Subcutaneous abdominal adipose tissue (tissue), 5 donors: ENCODE measurements at regions not wholly inside any gene's neighbourhood (a gene's known extent, or its start where the extent isn't known, plus 50 kb on each side); places are given as distances from the start of the nearest gene placed in this dataset.
A peak's percentile ranks its signal among the peaks of the same experiment; 100 is the strongest.

Source experiments
- H3K27ac ChIP-seq: one replicate; pipeline ENCODE4 v1.7.0; 2013; ENCODE audit warnings: low read depth, mild to moderate bottlenecking, inconsistent platforms, low read length, moderate library complexity
- H3K27me3 ChIP-seq, 5 donors: one replicate each; pipeline ENCODE4 v1.7.0; 2013; ENCODE audit warnings: low read length in 5 of 5, inconsistent platforms in 1 of 5; ENCODE audit not compliant: control insufficient read depth in 5 of 5, insufficient read depth in 4 of 5
- H3K36me3 ChIP-seq, 5 donors: one replicate each; pipeline ENCODE4 v1.7.0; 2013; ENCODE audit warnings: low read length in 5 of 5; ENCODE audit not compliant: control insufficient read depth in 5 of 5, insufficient read depth in 5 of 5
- H3K4me1 ChIP-seq, 5 donors: one replicate each; pipeline ENCODE4 v1.7.0; 2013; ENCODE audit warnings: low read length in 5 of 5, mild to moderate bottlenecking in 3 of 5, moderate library complexity in 1 of 5; ENCODE audit not compliant: control insufficient read depth in 5 of 5, insufficient read depth in 5 of 5
- H3K4me3 ChIP-seq, 5 donors: one replicate each; pipeline ENCODE4 v1.7.0; 2013; ENCODE audit warnings: low read length in 5 of 5, low read depth in 1 of 5
- H3K9ac ChIP-seq, 5 donors: one replicate each; pipeline ENCODE4 v1.7.0; 2013; ENCODE audit warnings: low read length in 5 of 5, mild to moderate bottlenecking in 4 of 5, moderate library complexity in 3 of 5
- H3K9me3 ChIP-seq, 5 donors: one replicate each; pipeline ENCODE4 v1.7.0; 2013; ENCODE audit warnings: low read length in 5 of 5; ENCODE audit not compliant: control insufficient read depth in 5 of 5
- donor health status: healthy.
- donor health status: healthy.
- donor health status: healthy.
- donor health status: healthy.
- donor health status: healthy.

DNA sequence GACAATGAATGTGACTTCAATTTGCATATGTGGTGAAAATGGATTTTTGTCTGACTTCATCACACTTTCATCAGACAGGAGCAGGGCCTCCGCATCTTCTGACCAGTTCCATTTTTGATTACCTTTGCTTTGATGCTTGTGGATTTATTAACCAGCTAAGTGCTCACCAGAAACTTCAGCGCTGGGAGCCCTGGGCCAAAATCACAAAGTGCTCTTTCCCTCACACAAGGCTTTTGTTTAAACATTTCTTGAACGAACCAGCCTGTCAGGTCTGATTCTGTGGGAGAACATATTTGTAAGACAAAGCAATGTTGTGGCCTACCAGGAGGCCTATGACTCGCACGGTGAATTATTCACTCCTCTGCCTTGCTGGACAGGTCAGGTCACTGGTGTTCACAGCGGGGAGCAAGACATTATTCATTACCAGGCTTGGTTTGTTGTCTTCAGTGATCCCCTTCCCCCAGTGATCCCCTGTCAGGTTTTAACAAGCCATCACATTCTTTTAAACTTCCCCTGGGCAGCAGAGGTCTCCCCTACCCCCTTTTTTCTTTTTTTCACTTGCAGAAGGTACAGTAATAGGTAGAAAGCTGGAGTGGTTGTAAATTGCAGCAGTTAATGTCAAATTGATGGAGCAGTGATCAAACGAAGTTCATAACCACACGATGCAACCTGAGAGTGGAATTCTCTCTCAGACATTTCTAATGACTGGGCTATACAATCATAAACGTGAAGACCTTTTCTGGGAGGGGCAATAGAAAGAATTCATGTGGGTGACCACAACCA, 167.5 kb upstream of the PRICKLE1 start:
- Histone ChIP-seq H3K9ac (no peak overlapping the region), H3K9me3 (peaks cover 0 to 2% (median 0%) of the 10 kb centered on the region in 5 donors), H3K4me1 (peaks cover 4 to 21% (median 20%) of the 10 kb centered on the region in 5 donors), H3K27me3 (no peaks in the 10 kb centered on the region), H3K27ac (no peak overlapping the region), H3K36me3 (no peaks in the 10 kb centered on the region), H3K4me3 (no peak overlapping the region)

GRCh38 chr12:42750356-42750755, 160.8 kb upstream of the PRICKLE1 start:
- Histone ChIP-seq H3K4me1 (no peaks in the 10 kb centered on the region), H3K27ac (no peak overlapping the region)

GRCh38 chr12:42749239-42749638, 159.7 kb upstream of the PRICKLE1 start:
- Histone ChIP-seq H3K9ac (no peak overlapping the region), H3K4me1 (peaks cover 0 to 5% (median 0%) of the 10 kb centered on the region in 5 donors), H3K9me3 (peaks cover 0 to 7% (median 6%) of the 10 kb centered on the region in 5 donors), H3K27me3 (no peaks in the 10 kb centered on the region), H3K36me3 (no peaks in the 10 kb centered on the region), H3K27ac (no peak overlapping the region), H3K4me3 (no peak overlapping the region)

More at GRCh38 chr12:42750356-42750755, 160.8 kb upstream of the PRICKLE1 start:
- Histone ChIP-seq H3K9ac (no peak overlapping the region), H3K27me3 (no peaks in the 10 kb centered on the region), H3K36me3 (no peaks in the 10 kb centered on the region), H3K4me3 (no peak overlapping the region), H3K9me3 (peaks cover 0 to 7% (median 6%) of the 10 kb centered on the region in 5 donors)

- Histone ChIP-seq H3K9ac (no peak overlapping the region), H3K27me3 (no peaks in the 10 kb centered on the region), H3K9me3 (peaks cover 0 to 7% (median 6%) of the 10 kb centered on the region in 5 donors), H3K36me3 (no peaks in the 10 kb centered on the region), H3K4me3 (no peak overlapping the region), H3K4me1 (peaks cover 0 to 18% (median 11%) of the 10 kb centered on the region in 5 donors), H3K27ac (no peak overlapping the region)
These were observed 155.1 kb upstream of the PRICKLE1 start for GRCh38 chr12:42744539-42745182.

DNA sequence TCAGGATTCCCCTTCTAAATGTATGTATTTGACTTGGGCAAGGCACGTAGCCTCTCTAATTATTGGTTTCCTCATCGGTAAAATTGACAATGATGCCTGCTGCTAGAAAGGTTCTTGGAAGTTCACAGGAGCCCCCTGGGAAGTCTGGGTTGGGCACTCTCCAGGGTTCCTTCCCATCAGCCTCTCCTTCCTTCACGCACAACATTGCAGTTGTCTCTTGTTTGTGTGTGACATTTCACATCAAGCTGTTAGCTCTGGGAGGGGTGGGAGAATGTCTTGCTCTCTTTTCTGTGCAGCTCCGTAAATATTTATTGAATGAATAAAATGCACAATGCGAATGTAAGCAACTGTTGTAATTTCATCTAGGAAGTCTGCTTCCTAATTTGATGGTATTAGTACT, 153.2 kb upstream of the PRICKLE1 start:
- H3K27ac ChIP-seq: no peak overlapping the region
- H3K4me1 ChIP-seq: peaks cover 0 to 18% (median 11%) of the 10 kb centered on the region in 5 donors
- H3K36me3 ChIP-seq: no peaks in the 10 kb centered on the region
- H3K4me3 ChIP-seq: peak overlapping the region in 1 of 5 donors; percentile 13
- H3K9me3 ChIP-seq: peaks cover 0 to 7% (median 6%) of the 10 kb centered on the region in 5 donors
- no peak overlapping the region for H3K9ac ChIP-seq
- H3K27me3 ChIP-seq: no peaks in the 10 kb centered on the region

- Histone ChIP-seq H3K9ac (no peak overlapping the region), H3K9me3 (peaks cover 0 to 7% (median 6%) of the 10 kb centered on the region in 5 donors), H3K36me3 (no peaks in the 10 kb centered on the region), H3K4me1 (peaks cover 0 to 18% (median 12%) of the 10 kb centered on the region in 5 donors), H3K4me3 (no peak overlapping the region), H3K27ac (no peak overlapping the region), H3K27me3 (no peaks in the 10 kb centered on the region)
These were observed 152.4 kb upstream of the PRICKLE1 start for GRCh38 chr12:42741771-42742510.

- no peak overlapping the region for H3K27ac ChIP-seq
- H3K36me3 ChIP-seq: no peaks in the 10 kb centered on the region
- peaks cover 0 to 2% (median under 1%) of the 10 kb centered on the region in 5 donors for H3K9me3 ChIP-seq
- H3K4me1 ChIP-seq: peaks cover 0 to 18% (median 12%) of the 10 kb centered on the region in 5 donors
- H3K9ac ChIP-seq: no peak overlapping the region
- H3K27me3 ChIP-seq: no peaks in the 10 kb centered on the region
- H3K4me3 ChIP-seq: no peak overlapping the region
These were observed 151.5 kb upstream of the PRICKLE1 start for GRCh38 chr12:42741091-42741490.

GRCh38 chr12:42737398-42737797, 147.9 kb upstream of the PRICKLE1 start:
- H3K9ac ChIP-seq: no peak overlapping the region
- no peaks in the 10 kb centered on the region for H3K36me3 ChIP-seq
- no peaks in the 10 kb centered on the region for H3K9me3 ChIP-seq
- H3K27me3 ChIP-seq: no peaks in the 10 kb centered on the region
- peaks cover 0 to 7% (median 7%) of the 10 kb centered on the region in 5 donors for H3K4me1 ChIP-seq
- no peak overlapping the region for H3K27ac ChIP-seq
- no peak overlapping the region for H3K4me3 ChIP-seq

- Histone ChIP-seq H3K27ac (no peak overlapping the region), H3K36me3 (no peaks in the 10 kb centered on the region), H3K4me1 (peaks cover 0 to 4% (median 0%) of the 10 kb centered on the region in 5 donors), H3K4me3 (no peak overlapping the region), H3K27me3 (no peaks in the 10 kb centered on the region), H3K9ac (no peak overlapping the region), H3K9me3 (no peaks in the 10 kb centered on the region)
These were observed 146.4 kb upstream of the PRICKLE1 start for GRCh38 chr12:42735861-42736361.
